ENCODE measurements at regions not wholly inside any gene's neighbourhood (a gene's known extent, or its start where the extent isn't known, plus 50 kb on each side); places are given as distances from the start of the nearest gene placed in this dataset.

DNA sequence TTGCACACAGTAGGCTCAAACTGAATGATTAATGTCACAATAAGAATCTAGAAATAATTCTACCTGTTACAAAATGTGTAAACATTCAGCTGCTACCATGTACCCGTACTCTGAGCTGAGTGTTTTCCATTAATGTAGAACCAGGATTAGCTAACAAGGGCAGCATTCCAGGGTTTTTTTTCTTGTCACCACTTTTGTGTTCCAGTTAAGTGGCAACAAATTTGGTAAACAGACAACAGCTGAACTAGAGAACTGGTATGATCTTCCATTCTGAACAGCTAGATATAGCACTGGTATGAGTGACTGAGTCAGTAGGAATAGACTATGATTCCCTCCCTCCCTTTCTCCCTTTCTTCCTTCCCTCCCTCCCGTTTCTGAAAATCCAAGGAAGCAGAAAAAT, 229.4 kb downstream of the CD47 start:
- no peak for DNase-seq (ENCODE audit: extremely low spot score)
- 81% methylated on average over 2 of the region's 2 CpGs for WGBS
- no peak overlapping the region for H3K4me3 ChIP-seq
- no peaks in the 10 kb centered on the region for H3K27me3 ChIP-seq
- intact Hi-C loops (cut with DNase I), result no loop called here
- H3K27ac ChIP-seq (replicated peaks in 1 of 4), result no peak overlapping the region
- no peaks in the 10 kb centered on the region for H3K36me3 ChIP-seq
- H3K9me3 ChIP-seq, result no peaks in the 10 kb centered on the region
- TF ChIP-seq POLR2A (IDR thresholded peaks at IDR 0.05; ENCODE audit: low read depth) (no peak), EP300 (IDR thresholded peaks at IDR 0.05) (no peak), POLR2AphosphoS5 (IDR thresholded peaks at IDR 0.05) (no peak)
- TF ChIP-seq, protein P1, sequence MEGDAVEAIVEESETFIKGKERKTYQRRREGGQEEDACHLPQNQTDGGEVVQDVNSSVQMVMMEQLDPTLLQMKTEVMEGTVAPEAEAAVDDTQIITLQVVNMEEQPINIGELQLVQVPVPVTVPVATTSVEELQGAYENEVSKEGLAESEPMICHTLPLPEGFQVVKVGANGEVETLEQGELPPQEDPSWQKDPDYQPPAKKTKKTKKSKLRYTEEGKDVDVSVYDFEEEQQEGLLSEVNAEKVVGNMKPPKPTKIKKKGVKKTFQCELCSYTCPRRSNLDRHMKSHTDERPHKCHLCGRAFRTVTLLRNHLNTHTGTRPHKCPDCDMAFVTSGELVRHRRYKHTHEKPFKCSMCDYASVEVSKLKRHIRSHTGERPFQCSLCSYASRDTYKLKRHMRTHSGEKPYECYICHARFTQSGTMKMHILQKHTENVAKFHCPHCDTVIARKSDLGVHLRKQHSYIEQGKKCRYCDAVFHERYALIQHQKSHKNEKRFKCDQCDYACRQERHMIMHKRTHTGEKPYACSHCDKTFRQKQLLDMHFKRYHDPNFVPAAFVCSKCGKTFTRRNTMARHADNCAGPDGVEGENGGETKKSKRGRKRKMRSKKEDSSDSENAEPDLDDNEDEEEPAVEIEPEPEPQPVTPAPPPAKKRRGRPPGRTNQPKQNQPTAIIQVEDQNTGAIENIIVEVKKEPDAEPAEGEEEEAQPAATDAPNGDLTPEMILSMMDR (IDR thresholded peaks at IDR 0.05), result no peak
- H3K4me1 ChIP-seq, result peaks cover 0 to 4% (median 0%) of the 10 kb centered on the region in 4 donors

Measured in esophagus muscularis mucosa (tissue), 4 donors.